ENCODE measurements at regions not wholly inside any gene's neighbourhood (a gene's known extent, or its start where the extent isn't known, plus 50 kb on each side); places are given as distances from the start of the nearest gene placed in this dataset.
"Not testable (repeated sequence)": the region's sequence is repeated elsewhere in the genome, so short reads cannot be mapped to it uniquely, and the experiment has no call there.

DNA sequence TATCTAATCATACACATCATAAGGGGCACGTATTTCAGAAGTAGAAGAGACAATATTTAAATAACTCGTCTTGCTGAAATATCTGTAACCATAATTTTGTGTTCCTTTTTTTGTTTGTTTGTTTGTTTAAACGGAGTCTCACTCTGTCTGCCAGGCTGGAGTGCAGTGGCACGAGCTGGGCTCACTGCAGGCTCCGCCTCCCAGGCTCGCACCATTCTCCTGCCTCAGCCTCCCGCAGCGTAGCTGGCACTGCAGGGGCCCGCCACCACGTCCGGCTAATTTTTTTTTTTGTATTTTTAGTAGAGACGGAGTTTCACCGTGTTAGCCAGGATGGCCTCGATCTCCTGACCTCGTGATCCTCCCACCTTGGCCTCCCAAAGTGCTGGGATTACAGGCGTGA, 248.9 kb downstream of the KCNJ3 start:
- H4K91ac ChIP-seq (replicated peaks; ENCODE audit: insufficient read length, low read length); H4K8ac ChIP-seq (ENCODE audit: extremely low read depth, insufficient read depth, low read length); H3K9ac ChIP-seq (replicated peaks in 1 of 4; ENCODE audit: extremely low read depth in 1 of 4, low read depth in 3 of 4, low read length in 3 of 4); H3K4me1 ChIP-seq (replicated peaks in 1 of 4; ENCODE audit: control insufficient read depth in 3 of 4, insufficient read depth in 4 of 4, low read length in 3 of 4); H3K18ac ChIP-seq (ENCODE audit: extremely low read depth, low read length); H3K9me3 ChIP-seq (ENCODE audit: insufficient read depth in 2 of 2, low read depth in 1 of 2, low read length in 1 of 2); POLR2A ChIA-PET (ENCODE audit: partially characterized antibody); H3K4me2 ChIP-seq (ENCODE audit: insufficient read depth in 1 of 2, low read depth in 2 of 2, low read length in 2 of 2); H3K27me3 ChIP-seq (replicated peaks in 1 of 4; ENCODE audit: control insufficient read depth in 3 of 4, extremely low read depth in 1 of 4, insufficient read depth in 3 of 4, low read length in 3 of 4); H3K23ac ChIP-seq (ENCODE audit: insufficient read length); H2AK5ac ChIP-seq (ENCODE audit: low read depth, low read length); H3K56ac ChIP-seq (replicated peaks; ENCODE audit: insufficient read length, low read depth, low read length); H4K5ac ChIP-seq (ENCODE audit: insufficient read length, low read depth, low read length); H3K79me1 ChIP-seq (ENCODE audit: low read depth, low read length); H3K4ac ChIP-seq (replicated peaks; ENCODE audit: insufficient read length, low read depth, low read length); H2BK20ac ChIP-seq (ENCODE audit: low read length); H3K79me2 ChIP-seq (ENCODE audit: control insufficient read depth in 1 of 2, insufficient read depth in 2 of 2, low read length in 2 of 2); H2BK12ac ChIP-seq (ENCODE audit: low read depth, low read length); H3K27ac ChIP-seq (ENCODE audit: low read depth, low read length); H4K20me1 ChIP-seq (replicated peaks in 1 of 2; ENCODE audit: control insufficient read depth in 1 of 2, insufficient read depth in 2 of 2, low read length in 2 of 2); H3K4me3 ChIP-seq (ENCODE audit: extremely low read depth in 1 of 4, insufficient read depth in 2 of 4, low read depth in 3 of 4, low read length in 4 of 4); H2BK15ac ChIP-seq (ENCODE audit: low read length); DNase-seq (ENCODE audit: low read depth in 1 of 2, low spot score in 2 of 2); FAIRE-seq; H2BK120ac ChIP-seq (replicated peaks; ENCODE audit: low read depth, low read length); H2BK5ac ChIP-seq (ENCODE audit: low read depth, low read length); H3K23me2 ChIP-seq (ENCODE audit: low read depth, low read length); H2AFZ ChIP-seq (ENCODE audit: low read length); H3K14ac ChIP-seq (ENCODE audit: insufficient read length); H3K36me3 ChIP-seq (ENCODE audit: control insufficient read depth in 2 of 4, insufficient read depth in 4 of 4, low read length in 3 of 4): not testable (repeated sequence)
- CTCF ChIA-PET (ENCODE audit: partially characterized antibody) = interaction anchor here (0.6 to 1.4 kb wide), 2 partner anchors 23 to 122 kb away, joined by 3 to 4 read pairs; no protein-coding TSS in a partner anchor
- 92% methylated on average over 16 of the region's 16 CpGs; no CpG with 5 or more reads in 1 of the 2 experiments for WGBS, 2 experiments (ENCODE audit: extremely low coverage in 1 of 2, insufficient coverage in 1 of 2, insufficient read length in 1 of 2, insufficient replicate concordance in 2 of 2, low coverage in 1 of 2, low lambda C conversion rate in 2 of 2, missing lambda C conversion rate in 1 of 2)

Measured in H1 (cell line).